SU-DHL-6 (cell line): ENCODE measurements at regions not wholly inside any gene's neighbourhood (a gene's known extent, or its start where the extent isn't known, plus 50 kb on each side); places are given as distances from the start of the nearest gene placed in this dataset.

Experiments
- EZH2phosphoT487 ChIP-seq: fragments of 200-600 bp; sonication (generic), shearing (Covaris generic); conservative IDR thresholded peaks from 2 replicates; pipeline ENCODE4 v1.6.1; 2018; ENCODE audit warnings: mild to moderate bottlenecking, antibody characterized with exemption, low read length, moderate library complexity, mixed read lengths
- TF ChIP-seq, protein P1 (sequence below): fragments of 200-600 bp; sonication (generic); IDR thresholded peaks from one replicate; pipeline ENCODE4 v1.5.1; 2017; ENCODE audit warnings: antibody characterized with exemption, mild to moderate bottlenecking, low read length, moderate library complexity; ENCODE audit not compliant: insufficient read depth, poor library complexity, severe bottlenecking

DNA sequence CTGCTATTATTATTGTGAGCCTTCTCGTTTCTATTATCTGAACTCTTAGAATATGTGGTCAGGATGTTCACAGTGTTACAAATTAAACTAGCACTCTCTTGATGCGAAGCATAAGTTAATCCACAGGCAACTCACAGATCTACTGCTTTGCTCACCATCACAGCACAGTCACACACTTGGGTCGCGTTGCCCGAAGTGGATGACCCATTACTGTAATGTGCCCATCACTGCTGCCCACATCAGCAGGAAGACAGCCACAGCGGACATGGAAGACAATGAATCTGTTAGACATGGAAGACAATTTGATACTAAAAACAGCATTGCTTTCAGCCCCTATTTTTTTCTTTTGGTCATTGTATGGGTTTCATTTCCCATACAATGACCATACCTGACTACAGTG lies 216.4 kb upstream of the B3GAT1 start:
- TF ChIP-seq, protein P1, sequence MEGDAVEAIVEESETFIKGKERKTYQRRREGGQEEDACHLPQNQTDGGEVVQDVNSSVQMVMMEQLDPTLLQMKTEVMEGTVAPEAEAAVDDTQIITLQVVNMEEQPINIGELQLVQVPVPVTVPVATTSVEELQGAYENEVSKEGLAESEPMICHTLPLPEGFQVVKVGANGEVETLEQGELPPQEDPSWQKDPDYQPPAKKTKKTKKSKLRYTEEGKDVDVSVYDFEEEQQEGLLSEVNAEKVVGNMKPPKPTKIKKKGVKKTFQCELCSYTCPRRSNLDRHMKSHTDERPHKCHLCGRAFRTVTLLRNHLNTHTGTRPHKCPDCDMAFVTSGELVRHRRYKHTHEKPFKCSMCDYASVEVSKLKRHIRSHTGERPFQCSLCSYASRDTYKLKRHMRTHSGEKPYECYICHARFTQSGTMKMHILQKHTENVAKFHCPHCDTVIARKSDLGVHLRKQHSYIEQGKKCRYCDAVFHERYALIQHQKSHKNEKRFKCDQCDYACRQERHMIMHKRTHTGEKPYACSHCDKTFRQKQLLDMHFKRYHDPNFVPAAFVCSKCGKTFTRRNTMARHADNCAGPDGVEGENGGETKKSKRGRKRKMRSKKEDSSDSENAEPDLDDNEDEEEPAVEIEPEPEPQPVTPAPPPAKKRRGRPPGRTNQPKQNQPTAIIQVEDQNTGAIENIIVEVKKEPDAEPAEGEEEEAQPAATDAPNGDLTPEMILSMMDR, result no peak
- TF ChIP-seq EZH2phosphoT487, result no peak
